BJ (cell line): ENCODE measurements at regions not wholly inside any gene's neighbourhood (a gene's known extent, or its start where the extent isn't known, plus 50 kb on each side); places are given as distances from the start of the nearest gene placed in this dataset.

ENCODE experiments used
- CTCF ChIA-PET: fragments of 350-600 bp; formaldehyde crosslinking; extraction: SDS; loops from one replicate; lab custom pipeline; 2021; ENCODE audit warnings: antibody characterized with exemption, inconsistent platforms; lab: Yijun Ruan, JAX
- POLR2A ChIA-PET: fragments of 300-600 bp; sonication (Branson Sonifier 250); formaldehyde crosslinking; extraction: SDS; loops from one replicate; lab custom pipeline; 2021; ENCODE audit warnings: antibody characterized with exemption; lab: Charles Lee
- DNase-seq: peaks from one replicate; pipeline ENCODE4 v3.0.0-alpha.2; 2011; ENCODE audit warnings: low read depth
- H3K27me3 ChIP-seq: 2 replicates; pipeline ENCODE4 v1.6.0; 2011; ENCODE audit warnings: low read length; ENCODE audit not compliant: control insufficient read depth, insufficient read depth
- H3K36me3 ChIP-seq: 2 replicates; pipeline ENCODE4 v1.5.1; 2011; ENCODE audit warnings: low read length; ENCODE audit not compliant: control insufficient read depth, insufficient read depth
- H3K4me3 ChIP-seq: 2 replicates; pipeline ENCODE4 v1.5.1; 2011; ENCODE audit warnings: low read depth, mild to moderate bottlenecking, control low read depth, low read length
- CTCF ChIP-seq: IDR thresholded peaks from 2 replicates; pipeline ENCODE4 v1.5.1; 2011; ENCODE audit warnings: low read depth, mild to moderate bottlenecking, control low read depth, inconsistent platforms, low read length, moderate library complexity; ENCODE audit not compliant: insufficient read depth

DNA sequence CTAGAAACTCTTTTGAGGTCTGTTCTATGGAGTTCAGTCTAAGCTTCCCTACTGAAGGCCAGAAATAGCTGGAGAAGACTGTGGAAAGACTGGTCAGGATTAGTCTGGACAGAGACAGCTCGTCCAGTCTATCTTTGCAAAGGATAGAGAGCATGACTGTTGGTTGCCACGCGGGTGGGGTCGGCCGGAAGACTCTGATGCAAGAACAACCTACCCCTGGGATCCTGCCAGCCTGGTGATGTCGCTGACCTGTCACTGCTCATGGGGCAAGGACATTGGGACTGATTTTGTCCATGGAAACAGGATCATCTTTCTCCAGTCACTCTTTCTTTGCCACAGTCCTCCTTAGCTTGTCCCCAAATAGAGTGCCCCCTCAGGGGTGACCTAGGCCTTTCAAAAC, 337.6 kb upstream of the NPSR1 start:
- Histone ChIP-seq H3K27me3 (no peaks in the 10 kb centered on the region), H3K36me3 (no peaks in the 10 kb centered on the region), H3K4me3 (no peak overlapping the region)
- TF ChIP-seq CTCF, result no peak
- no peak for DNase-seq
- ChIA-PET POLR2A (interaction anchor here (0.7 kb wide), 1 partner anchor 709 kb away, joined by 3 read pairs; no protein-coding TSS in a partner anchor), CTCF (interaction anchor here (0.6 to 2.5 kb wide), 38 partner anchors 10 to 1063 kb away, joined by 3 to 17 read pairs (median 4); no protein-coding TSS in a partner anchor)

DNA sequence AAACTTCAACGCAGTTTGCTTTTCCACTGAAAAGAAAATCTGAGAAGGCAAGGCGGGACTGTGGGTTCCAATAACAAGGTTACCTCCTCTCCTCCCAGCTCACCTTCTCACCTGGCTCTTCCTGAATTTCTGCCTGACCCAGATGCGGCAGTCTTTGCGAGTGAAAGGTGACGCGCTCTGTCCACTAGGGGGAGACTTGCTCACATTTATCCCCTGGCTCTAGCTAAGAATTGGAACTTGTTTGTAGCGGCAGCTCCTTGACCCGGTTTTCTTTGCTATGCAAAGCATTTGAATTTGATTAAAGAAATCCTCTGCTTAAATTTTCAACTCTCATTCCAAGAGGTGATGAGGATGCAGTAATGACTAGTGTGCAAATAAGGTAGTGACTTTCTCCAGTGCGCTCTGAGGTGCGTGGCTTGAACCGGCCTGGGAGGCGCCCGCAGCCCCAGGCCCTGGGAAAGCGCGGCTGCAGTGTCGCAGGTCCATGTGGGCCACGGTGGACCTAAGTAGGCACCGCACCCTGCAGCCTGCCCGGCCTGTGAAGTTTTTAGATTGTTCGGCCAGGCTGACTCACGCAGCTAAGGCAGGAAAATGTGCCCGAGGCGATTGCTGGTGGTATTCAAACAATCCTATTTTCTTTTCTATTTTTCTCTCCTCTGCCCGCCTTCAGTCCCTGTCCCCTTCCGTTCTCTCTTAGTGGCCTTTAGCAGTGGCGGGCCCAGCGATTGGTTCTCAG, 336.9 kb upstream of the NPSR1 start:
- ChIA-PET POLR2A (interaction anchor here (0.7 kb wide), 1 partner anchor 709 kb away, joined by 3 read pairs; no protein-coding TSS in a partner anchor), CTCF (interaction anchor here (0.6 to 2.5 kb wide), 38 partner anchors 9 to 893 kb away, joined by 3 to 17 read pairs (median 4); no protein-coding TSS in a partner anchor)
- peak; percentile 35 for DNase-seq
- no peaks in the 10 kb centered on the region for H3K27me3 ChIP-seq
- no peaks in the 10 kb centered on the region for H3K36me3 ChIP-seq
- TF ChIP-seq CTCF, result peak; percentile 92
- 0 out of 2 replicates have a peak overlapping the region, but pooled peaks have one; percentile 1 for H3K4me3 ChIP-seq

DNA sequence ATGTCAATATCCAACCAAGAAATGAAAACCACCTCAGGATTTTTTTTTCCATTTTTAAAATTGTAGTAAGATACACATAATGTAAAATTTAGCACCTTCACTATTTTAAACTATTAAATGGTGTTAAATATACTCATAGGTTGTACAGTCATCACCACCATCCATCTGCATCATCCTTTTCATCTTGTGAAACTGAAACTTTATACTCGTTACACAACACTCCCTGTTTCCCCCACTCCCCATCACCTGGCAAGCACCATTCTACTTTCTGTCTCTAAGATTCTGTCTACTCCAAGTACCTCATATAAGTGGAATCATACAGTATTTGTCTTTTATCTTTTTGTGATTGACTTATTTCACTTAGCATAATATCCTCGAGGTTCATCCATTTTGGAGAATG, 335.2 kb upstream of the NPSR1 start:
- no peak overlapping the region for H3K4me3 ChIP-seq
- no peak for TF ChIP-seq CTCF
- H3K27me3 ChIP-seq, result no peaks in the 10 kb centered on the region
- DNase-seq, result no peak
- POLR2A ChIA-PET, result no interaction called here
- no peaks in the 10 kb centered on the region for H3K36me3 ChIP-seq
- CTCF ChIA-PET, result no interaction called here

DNA sequence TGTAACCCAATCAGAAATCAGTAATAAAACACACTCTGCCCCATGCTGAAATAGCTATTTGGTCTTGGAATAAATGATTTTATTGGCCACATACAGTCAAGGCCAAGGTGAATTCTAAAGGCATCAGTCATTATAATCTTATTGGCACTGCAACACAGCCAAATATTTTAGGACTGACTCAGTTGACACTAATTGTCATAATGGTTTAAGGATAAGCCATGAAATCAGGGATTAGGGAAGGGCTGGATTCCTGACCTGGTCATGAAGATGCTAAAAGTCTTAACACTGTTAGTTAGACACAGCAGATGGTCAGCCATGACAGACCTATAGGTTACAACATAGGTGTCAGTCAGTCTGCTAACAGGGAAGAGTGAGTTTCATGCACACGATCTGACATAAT, 330.3 kb upstream of the NPSR1 start:
- TF ChIP-seq CTCF, result no peak
- H3K27me3 ChIP-seq, result no peaks in the 10 kb centered on the region
- H3K4me3 ChIP-seq, result no peak overlapping the region
- CTCF ChIA-PET, result no interaction called here
- DNase-seq, result no peak
- POLR2A ChIA-PET, result no interaction called here
- no peaks in the 10 kb centered on the region for H3K36me3 ChIP-seq

DNA sequence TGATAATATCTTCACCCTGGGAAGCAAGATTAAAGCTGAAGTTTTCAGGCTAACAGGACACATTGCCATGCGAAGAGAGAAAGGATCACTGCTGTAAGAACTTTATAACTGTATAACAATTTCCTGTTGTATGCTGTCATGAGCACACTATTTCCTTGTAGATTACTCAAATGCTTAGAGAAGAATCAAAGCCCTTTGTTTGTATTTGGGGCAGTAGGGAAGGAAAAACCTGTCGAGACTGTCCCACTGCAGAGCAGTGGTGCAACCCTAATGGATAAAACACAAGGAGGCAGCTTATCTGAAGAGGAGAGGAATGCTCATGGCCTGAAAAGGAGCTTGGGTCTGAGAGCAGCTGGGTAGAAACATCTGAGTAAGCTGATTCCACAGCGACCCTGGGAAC, 327.7 kb upstream of the NPSR1 start:
- H3K27me3 ChIP-seq, result no peaks in the 10 kb centered on the region
- no peaks in the 10 kb centered on the region for H3K36me3 ChIP-seq
- TF ChIP-seq CTCF, result no peak
- POLR2A ChIA-PET, result no interaction called here
- CTCF ChIA-PET, result interaction anchor here (1.0 kb wide), 1 partner anchor 10 kb away, joined by 4 read pairs; no protein-coding TSS in a partner anchor
- no peak for DNase-seq
- no peak overlapping the region for H3K4me3 ChIP-seq
